ENCODE measurements at regions not wholly inside any gene's neighbourhood (a gene's known extent, or its start where the extent isn't known, plus 50 kb on each side); places are given as distances from the start of the nearest gene placed in this dataset.
A peak's percentile ranks its signal among the peaks of the same experiment; 100 is the strongest.

GRCh38 chr15:79197285-79197684 is 85.2 kb upstream of the ANKRD34C start:
- Mint-ChIP-seq H3K9me3 (no peaks in the 10 kb centered on the region), H3K4me1 (no peaks in the 10 kb centered on the region), H3K27me3 (peaks cover 24 to 35% of the 10 kb centered on the region in 2 donors), H3K27ac (no peak overlapping the region), H3K4me3 (no peak overlapping the region), H3K36me3 (no peaks in the 10 kb centered on the region)
- no peak for DNase-seq
- ATAC-seq (replicated peaks) = no peak

- Mint-ChIP-seq H3K4me3 (no peak overlapping the region), H3K27ac (no peak overlapping the region), H3K9me3 (no peaks in the 10 kb centered on the region), H3K36me3 (no peaks in the 10 kb centered on the region), H3K27me3 (peaks cover 22 to 40% of the 10 kb centered on the region in 2 donors), H3K4me1 (no peaks in the 10 kb centered on the region)
- no peak for ATAC-seq (replicated peaks)
- DNase-seq = no peak
Observed at GRCh38 chr15:79195802-79196201, 86.7 kb upstream of the ANKRD34C start.

GRCh38 chr15:79195239-79195638 is 87.3 kb upstream of the ANKRD34C start:
- ATAC-seq (replicated peaks) (no peak), DNase-seq (no peak)
- H3K9me3 Mint-ChIP-seq = no peaks in the 10 kb centered on the region
- no peak overlapping the region for H3K4me3 Mint-ChIP-seq
- H3K27me3 Mint-ChIP-seq = peaks cover 22 to 40% of the 10 kb centered on the region in 2 donors
- H3K27ac Mint-ChIP-seq = no peak overlapping the region
- no peaks in the 10 kb centered on the region for H3K36me3 Mint-ChIP-seq
- no peaks in the 10 kb centered on the region for H3K4me1 Mint-ChIP-seq

GRCh38 chr15:79194386-79194785 is 88.1 kb upstream of the ANKRD34C start:
- DNase-seq (no peak), ATAC-seq (replicated peaks) (no peak)
- Mint-ChIP-seq H3K36me3 (no peaks in the 10 kb centered on the region), H3K4me1 (no peaks in the 10 kb centered on the region), H3K27ac (no peak overlapping the region), H3K4me3 (no peak overlapping the region), H3K27me3 (peaks cover 22 to 39% of the 10 kb centered on the region in 2 donors), H3K9me3 (no peaks in the 10 kb centered on the region)

- no peak overlapping the region for H3K27ac Mint-ChIP-seq
- no peaks in the 10 kb centered on the region for H3K9me3 Mint-ChIP-seq
- no peak for ATAC-seq (replicated peaks)
- no peaks in the 10 kb centered on the region for H3K4me1 Mint-ChIP-seq
- no peak overlapping the region for H3K4me3 Mint-ChIP-seq
- peaks cover 17 to 34% of the 10 kb centered on the region in 2 donors for H3K27me3 Mint-ChIP-seq
- no peaks in the 10 kb centered on the region for H3K36me3 Mint-ChIP-seq
- DNase-seq = no peak
Observed at GRCh38 chr15:79193549-79193948, 89.0 kb upstream of the ANKRD34C start.

GRCh38 chr15:79193103-79193502 is 89.4 kb upstream of the ANKRD34C start:
- ATAC-seq (replicated peaks) (no peak), DNase-seq (no peak)
- Mint-ChIP-seq H3K4me1 (no peaks in the 10 kb centered on the region), H3K36me3 (no peaks in the 10 kb centered on the region), H3K27ac (no peak overlapping the region), H3K4me3 (no peak overlapping the region), H3K9me3 (no peaks in the 10 kb centered on the region), H3K27me3 (peaks cover 17 to 34% of the 10 kb centered on the region in 2 donors)

GRCh38 chr15:79192462-79193036 is 90.0 kb upstream of the ANKRD34C start:
- no peak overlapping the region for H3K4me3 Mint-ChIP-seq
- H3K36me3 Mint-ChIP-seq = no peaks in the 10 kb centered on the region
- no peaks in the 10 kb centered on the region for H3K4me1 Mint-ChIP-seq
- H3K27ac Mint-ChIP-seq = no peak overlapping the region
- ATAC-seq (replicated peaks) (peak in 1 of 2 donors; percentile 33), DNase-seq (no peak)
- H3K27me3 Mint-ChIP-seq = peaks cover 20 to 34% of the 10 kb centered on the region in 2 donors
- H3K9me3 Mint-ChIP-seq = no peaks in the 10 kb centered on the region

- Mint-ChIP-seq H3K9me3 (no peaks in the 10 kb centered on the region), H3K4me1 (peaks cover 0 to 2% of the 10 kb centered on the region in 2 donors), H3K36me3 (no peaks in the 10 kb centered on the region), H3K27me3 (peaks cover 8 to 14% of the 10 kb centered on the region in 2 donors), H3K4me3 (no peak overlapping the region), H3K27ac (no peak overlapping the region)
- ATAC-seq (replicated peaks) (no peak), DNase-seq (no peak)
Observed at GRCh38 chr15:79190093-79190492, 92.4 kb upstream of the ANKRD34C start.

GRCh38 chr15:79186616-79187015 is 95.9 kb upstream of the ANKRD34C start:
- Mint-ChIP-seq H3K4me1 (peaks cover 4 to 11% of the 10 kb centered on the region in 2 donors), H3K27me3 (peaks cover 19 to 20% of the 10 kb centered on the region in 2 donors), H3K27ac (no peak overlapping the region), H3K9me3 (no peaks in the 10 kb centered on the region), H3K36me3 (no peaks in the 10 kb centered on the region), H3K4me3 (no peak overlapping the region)
- DNase-seq (no peak), ATAC-seq (replicated peaks) (no peak)

GRCh38 chr15:79185199-79185598 is 94.6 kb upstream of the RASGRF1 start:
- Mint-ChIP-seq H3K4me3 (no peak overlapping the region), H3K9me3 (no peaks in the 10 kb centered on the region), H3K27ac (no peak overlapping the region), H3K36me3 (no peaks in the 10 kb centered on the region), H3K4me1 (peaks cover 4 to 11% of the 10 kb centered on the region in 2 donors), H3K27me3 (peaks cover 11 to 19% of the 10 kb centered on the region in 2 donors)
- ATAC-seq (replicated peaks) = peak; percentile 29 to 47
- no peak for DNase-seq

GRCh38 chr15:79184465-79184892 is 93.9 kb upstream of the RASGRF1 start:
- Mint-ChIP-seq H3K4me3 (no peak overlapping the region), H3K27me3 (peaks cover 14 to 19% of the 10 kb centered on the region in 2 donors), H3K4me1 (peaks cover 4 to 11% of the 10 kb centered on the region in 2 donors), H3K27ac (no peak overlapping the region), H3K9me3 (no peaks in the 10 kb centered on the region), H3K36me3 (no peaks in the 10 kb centered on the region)
- peak; percentile 51 to 72 for ATAC-seq (replicated peaks)
- DNase-seq = peak; percentile 45

GRCh38 chr15:79180318-79180717 is 89.7 kb upstream of the RASGRF1 start:
- DNase-seq (no peak), ATAC-seq (replicated peaks) (no peak)
- H3K9me3 Mint-ChIP-seq = no peaks in the 10 kb centered on the region
- H3K36me3 Mint-ChIP-seq = no peaks in the 10 kb centered on the region
- no peak overlapping the region for H3K4me3 Mint-ChIP-seq
- H3K27ac Mint-ChIP-seq = no peak overlapping the region
- peaks cover 26 to 36% of the 10 kb centered on the region in 2 donors for H3K27me3 Mint-ChIP-seq
- peaks cover 9 to 24% of the 10 kb centered on the region in 2 donors for H3K4me1 Mint-ChIP-seq

- H3K9me3 Mint-ChIP-seq = no peaks in the 10 kb centered on the region
- H3K36me3 Mint-ChIP-seq = no peaks in the 10 kb centered on the region
- ATAC-seq (replicated peaks) = no peak
- H3K27me3 Mint-ChIP-seq = peaks cover 31 to 36% of the 10 kb centered on the region in 2 donors
- no peak overlapping the region for H3K4me3 Mint-ChIP-seq
- no peak for DNase-seq
- H3K4me1 Mint-ChIP-seq = peaks cover 8 to 23% of the 10 kb centered on the region in 2 donors
- H3K27ac Mint-ChIP-seq = no peak overlapping the region
Observed at GRCh38 chr15:79179597-79179996, 89.0 kb upstream of the RASGRF1 start.

- no peaks in the 10 kb centered on the region for H3K36me3 Mint-ChIP-seq
- ATAC-seq (replicated peaks) (no peak), DNase-seq (no peak)
- no peaks in the 10 kb centered on the region for H3K9me3 Mint-ChIP-seq
- no peak overlapping the region for H3K4me3 Mint-ChIP-seq
- H3K27ac Mint-ChIP-seq = no peak overlapping the region
- peaks cover 6 to 18% of the 10 kb centered on the region in 2 donors for H3K4me1 Mint-ChIP-seq
- H3K27me3 Mint-ChIP-seq = peaks cover 32 to 36% of the 10 kb centered on the region in 2 donors
Observed at GRCh38 chr15:79179108-79179561, 88.6 kb upstream of the RASGRF1 start.

GRCh38 chr15:79178594-79178993 is 88.0 kb upstream of the RASGRF1 start:
- H3K4me1 Mint-ChIP-seq = peaks cover 6 to 18% of the 10 kb centered on the region in 2 donors
- H3K27me3 Mint-ChIP-seq = peaks cover 32 to 36% of the 10 kb centered on the region in 2 donors
- no peak for DNase-seq
- no peak overlapping the region for H3K27ac Mint-ChIP-seq
- ATAC-seq (replicated peaks) = no peak
- H3K9me3 Mint-ChIP-seq = no peaks in the 10 kb centered on the region
- H3K36me3 Mint-ChIP-seq = no peaks in the 10 kb centered on the region
- no peak overlapping the region for H3K4me3 Mint-ChIP-seq

Data from stimulated activated naive B cell treated with anti-CD40 and anti-IgM and Interleukin-4, amounts not matched to agents 10 μg/mL and 1 μg/mL and 100 μg/mL, for 72 hours (primary cell).